ENCODE measurements at regions not wholly inside any gene's neighbourhood (a gene's known extent, or its start where the extent isn't known, plus 50 kb on each side); places are given as distances from the start of the nearest gene placed in this dataset.

- Mint-ChIP-seq H3K36me3 (ENCODE audit: low read depth) (no peaks in the 10 kb centered on the region), H3K4me3 (ENCODE audit: unreplicated experiment) (no peak overlapping the region), H3K4me1 (ENCODE audit: low read depth) (peaks cover 15% of the 10 kb centered on the region), H3K9me3 (ENCODE audit: low read depth) (no peaks in the 10 kb centered on the region), H3K27ac (ENCODE audit: unreplicated experiment) (no peak overlapping the region), H3K27me3 (ENCODE audit: low read depth) (peaks cover 7% of the 10 kb centered on the region)
- TF ChIP-seq CTCF (IDR thresholded peaks at IDR 0.05) = no peak
- DNase-seq (ENCODE audit: low spot score) = no peak
Measured at GRCh38 chr7:25379351-25380300, 151.3 kb upstream of the NPVF start.

GRCh38 chr7:25381818-25382589 lies 153.7 kb upstream of the NPVF start:
- peaks cover 7% of the 10 kb centered on the region for H3K27me3 Mint-ChIP-seq (ENCODE audit: low read depth)
- DNase-seq (ENCODE audit: low spot score) = no peak
- no peaks in the 10 kb centered on the region for H3K9me3 Mint-ChIP-seq (ENCODE audit: low read depth)

GRCh38 chr7:25382869-25383268 lies 154.6 kb upstream of the NPVF start:
- Mint-ChIP-seq H3K27me3 (ENCODE audit: low read depth) (peaks cover 7% of the 10 kb centered on the region), H3K4me1 (ENCODE audit: low read depth) (peaks cover 9% of the 10 kb centered on the region), H3K27ac (ENCODE audit: unreplicated experiment) (no peak overlapping the region), H3K36me3 (ENCODE audit: low read depth) (no peaks in the 10 kb centered on the region), H3K4me3 (ENCODE audit: unreplicated experiment) (no peak overlapping the region), H3K9me3 (ENCODE audit: low read depth) (no peaks in the 10 kb centered on the region)
- no peak for TF ChIP-seq CTCF (IDR thresholded peaks at IDR 0.05)
- DNase-seq (ENCODE audit: low spot score) = no peak

More at GRCh38 chr7:25381818-25382589, 153.7 kb upstream of the NPVF start:
- TF ChIP-seq CTCF (IDR thresholded peaks at IDR 0.05) = no peak
- Mint-ChIP-seq H3K27ac (ENCODE audit: unreplicated experiment) (no peak overlapping the region), H3K36me3 (ENCODE audit: low read depth) (no peaks in the 10 kb centered on the region), H3K4me3 (ENCODE audit: unreplicated experiment) (no peak overlapping the region), H3K4me1 (ENCODE audit: low read depth) (peaks cover 9% of the 10 kb centered on the region)

- Mint-ChIP-seq H3K4me1 (ENCODE audit: low read depth) (peaks cover 9% of the 10 kb centered on the region), H3K9me3 (ENCODE audit: low read depth) (no peaks in the 10 kb centered on the region)
Measured at GRCh38 chr7:25383402-25383801, 155.1 kb upstream of the NPVF start.

More at GRCh38 chr7:25383402-25383801, 155.1 kb upstream of the NPVF start:
- H3K27me3 Mint-ChIP-seq (ENCODE audit: low read depth) = peaks cover 7% of the 10 kb centered on the region
- no peak overlapping the region for H3K4me3 Mint-ChIP-seq (ENCODE audit: unreplicated experiment)
- H3K36me3 Mint-ChIP-seq (ENCODE audit: low read depth) = no peaks in the 10 kb centered on the region
- no peak overlapping the region for H3K27ac Mint-ChIP-seq (ENCODE audit: unreplicated experiment)
- no peak for DNase-seq (ENCODE audit: low spot score)
- no peak for TF ChIP-seq CTCF (IDR thresholded peaks at IDR 0.05)

Measured in chondrocyte (in vitro differentiated cells).